ENCODE measurements at regions not wholly inside any gene's neighbourhood (a gene's known extent, or its start where the extent isn't known, plus 50 kb on each side); places are given as distances from the start of the nearest gene placed in this dataset.

DNA sequence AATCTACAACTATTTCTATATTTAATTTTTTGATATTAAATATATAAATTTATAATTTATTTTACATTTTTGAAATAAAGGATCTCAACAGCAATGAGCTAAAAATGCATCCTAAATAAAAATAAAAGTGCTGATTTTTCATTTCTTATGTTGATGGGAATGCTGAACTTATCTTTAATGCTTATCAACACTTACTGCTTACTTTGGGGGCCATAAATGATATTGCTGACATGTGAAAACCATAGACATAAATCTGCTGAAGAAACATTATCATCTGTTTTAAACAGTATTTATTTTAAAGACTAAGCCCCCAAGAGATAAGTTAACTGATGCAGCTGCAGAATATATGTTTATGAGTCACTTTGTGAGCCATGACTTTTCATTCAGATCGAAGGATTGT, 594.1 kb upstream of the PKN2 start:
- TF ChIP-seq, protein P1, sequence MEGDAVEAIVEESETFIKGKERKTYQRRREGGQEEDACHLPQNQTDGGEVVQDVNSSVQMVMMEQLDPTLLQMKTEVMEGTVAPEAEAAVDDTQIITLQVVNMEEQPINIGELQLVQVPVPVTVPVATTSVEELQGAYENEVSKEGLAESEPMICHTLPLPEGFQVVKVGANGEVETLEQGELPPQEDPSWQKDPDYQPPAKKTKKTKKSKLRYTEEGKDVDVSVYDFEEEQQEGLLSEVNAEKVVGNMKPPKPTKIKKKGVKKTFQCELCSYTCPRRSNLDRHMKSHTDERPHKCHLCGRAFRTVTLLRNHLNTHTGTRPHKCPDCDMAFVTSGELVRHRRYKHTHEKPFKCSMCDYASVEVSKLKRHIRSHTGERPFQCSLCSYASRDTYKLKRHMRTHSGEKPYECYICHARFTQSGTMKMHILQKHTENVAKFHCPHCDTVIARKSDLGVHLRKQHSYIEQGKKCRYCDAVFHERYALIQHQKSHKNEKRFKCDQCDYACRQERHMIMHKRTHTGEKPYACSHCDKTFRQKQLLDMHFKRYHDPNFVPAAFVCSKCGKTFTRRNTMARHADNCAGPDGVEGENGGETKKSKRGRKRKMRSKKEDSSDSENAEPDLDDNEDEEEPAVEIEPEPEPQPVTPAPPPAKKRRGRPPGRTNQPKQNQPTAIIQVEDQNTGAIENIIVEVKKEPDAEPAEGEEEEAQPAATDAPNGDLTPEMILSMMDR (conservative IDR thresholded peaks at IDR 0.05; ENCODE audit: low read depth, low read length): no peak
- TF ChIP-seq EZH2 (IDR thresholded peaks at IDR 0.05; ENCODE audit: borderline replicate concordance, low read depth, low read length, poor library complexity, severe bottlenecking): no peak

All from A673 (cell line).